ENCODE measurements at regions not wholly inside any gene's neighbourhood (a gene's known extent, or its start where the extent isn't known, plus 50 kb on each side); places are given as distances from the start of the nearest gene placed in this dataset.

GRCh38 chr4:125620066-125620860 is 305.5 kb downstream of the FAT4 start:
- no peak overlapping the region for H3K9ac ChIP-seq (replicated peaks; ENCODE audit: extremely low read depth, insufficient read depth, low read length)
- H3K27me3 ChIP-seq (ENCODE audit: control insufficient read depth in 2 of 2, insufficient read depth in 2 of 2, low read length in 2 of 2) = no peaks in the 10 kb centered on the region
- no peak overlapping the region for H3K4me3 ChIP-seq (replicated peaks in 1 of 3; ENCODE audit: insufficient read depth in 1 of 3, low read depth in 1 of 3, low read length in 3 of 3)
- no peaks in the 10 kb centered on the region for H3K9me1 ChIP-seq (replicated peaks; ENCODE audit: control insufficient read depth, extremely low read depth, insufficient read depth, low read length)
- no peaks in the 10 kb centered on the region for H3K4me1 ChIP-seq (ENCODE audit: control insufficient read depth, extremely low read depth, insufficient read depth, low read length)
- no peak overlapping the region for H2AFZ ChIP-seq (ENCODE audit: low read depth, low read length)
- H3K9me3 ChIP-seq (replicated peaks; ENCODE audit: control insufficient read depth, insufficient read depth, low read length) = no peaks in the 10 kb centered on the region
- H4K20me1 ChIP-seq (replicated peaks; ENCODE audit: control insufficient read depth, extremely low read depth, insufficient read depth, low read length) = no peaks in the 10 kb centered on the region
- dilution Hi-C loops (cut with MboI; ENCODE audit: extremely low pct_ligation_motif_present, low sequenced_read_pairs) (no loop called here), intact Hi-C loops (cut with micrococcal nuclease) (no loop called here)
- TF ChIP-seq GATA2 (IDR thresholded peaks at IDR 0.05; ENCODE audit: insufficient read depth, insufficient read length, low read depth, low read length) (no peak), MAX (IDR thresholded peaks at IDR 0.05; ENCODE audit: insufficient read depth, insufficient read length) (no peak), MYC (IDR thresholded peaks at IDR 0.05; ENCODE audit: low read depth, low read length) (no peak), EZH2 (IDR thresholded peaks at IDR 0.05; ENCODE audit: borderline replicate concordance, low read depth, low read length, severe bottlenecking) (no peak), FOS (IDR thresholded peaks at IDR 0.05; ENCODE audit: borderline replicate concordance, insufficient read depth, low read length) (no peak), POLR2A (IDR thresholded peaks at IDR 0.05; ENCODE audit: low read depth, low read length) (no peak), JUN (IDR thresholded peaks at IDR 0.05; ENCODE audit: borderline replicate concordance, insufficient read depth, insufficient read length, low read depth) (no peak), CTCF (IDR thresholded peaks at IDR 0.05; ENCODE audit: extremely low read depth in 1 of 2, insufficient read depth in 1 of 2, low read depth in 1 of 2, low read length in 2 of 2) (no peak), POLR2AphosphoS5 (IDR thresholded peaks at IDR 0.05; ENCODE audit: insufficient read depth, low read depth, low read length) (no peak)
- H3K27ac ChIP-seq (ENCODE audit: insufficient read depth, low read depth, low read length) = no peak overlapping the region
- DNase-seq (ENCODE audit: low read depth, low spot score) (peak; percentile 17), FAIRE-seq (no peak)
- CTCF ChIA-PET = no interaction called here
- no peaks in the 10 kb centered on the region for H3K79me2 ChIP-seq (ENCODE audit: control insufficient read depth, insufficient read depth, low read length)
- no peak overlapping the region for H3K4me2 ChIP-seq (ENCODE audit: insufficient read depth, low read length)
- no peaks in the 10 kb centered on the region for H3K36me3 ChIP-seq (ENCODE audit: control insufficient read depth in 2 of 2, extremely low read depth in 1 of 2, insufficient read depth in 2 of 2, low read length in 2 of 2)
- POLR2A ChIA-PET = no interaction called here
- BruUV-seq (replicated peaks) = no TSS peak
